Tibial nerve (tissue), 4 donors: ENCODE measurements at regions not wholly inside any gene's neighbourhood (a gene's known extent, or its start where the extent isn't known, plus 50 kb on each side); places are given as distances from the start of the nearest gene placed in this dataset.

Experiments
- DNase-seq, 2 donors: peaks; one replicate each; pipeline ENCODE4 v3.0.0-alpha.2; 2019; ENCODE audit warnings: low spot score in 2 of 2
- H3K27ac ChIP-seq, 4 donors: fragments of 200-600 bp; sonication (generic) in 3 of 4; one replicate each; pipeline ENCODE4 v1.5.1; 2017 to 2019; ENCODE audit warnings: mild to moderate bottlenecking in 1 of 4
- H3K27me3 ChIP-seq, 2 donors: fragments of 200-600 bp; sonication (generic) in 1 of 2; one replicate each; pipeline versions ENCODE4 v1.5.1 to v1.6.0; 2017 to 2019
- H3K36me3 ChIP-seq, 3 donors: fragments of 200-600 bp; sonication (generic); one replicate each; pipeline ENCODE4 v1.5.1; 2018 to 2019
- H3K4me1 ChIP-seq, 4 donors: fragments of 200-600 bp; sonication (generic) in 3 of 4; one replicate each; pipeline ENCODE4 v1.5.1; 2017 to 2019
- H3K4me3 ChIP-seq, 4 donors: fragments of 200-600 bp; sonication (generic) in 3 of 4; one replicate each; pipeline ENCODE4 v1.5.1; 2017 to 2019; ENCODE audit warnings: mild to moderate bottlenecking in 1 of 4, moderate library complexity in 1 of 4
- H3K9me3 ChIP-seq, 4 donors: fragments of 200-600 bp; sonication (generic) in 3 of 4; one replicate each; pipeline ENCODE4 v1.5.1; 2017 to 2019
- EP300 ChIP-seq, 2 donors: sonication (generic); formaldehyde crosslinking; IDR thresholded peaks; one replicate each; pipeline ENCODE4 v1.6.1; 2017; ENCODE audit warnings: antibody characterized with exemption in 2 of 2, mild to moderate bottlenecking in 1 of 2
- POLR2A ChIP-seq, 2 donors: fragments of 450-650 bp; IDR thresholded peaks; one replicate each; pipeline ENCODE4 v1.6.1; 2017; ENCODE audit warnings: antibody characterized with exemption in 2 of 2, mild to moderate bottlenecking in 2 of 2, moderate library complexity in 2 of 2
- WGBS, 2 donors: methylation state at CpG; one replicate each; pipeline ENCODE4 v1.1.5; 2018; 5-methylcytosine and 5-hydroxymethylcytosine counted together
- TF ChIP-seq, protein P1 (sequence below), 5 experiments: fragments of 200-600 bp in 3 of 5; fragments of 450-650 bp in 2 of 5; sonication (generic) in 3 of 5; IDR thresholded peaks; one replicate each; pipeline ENCODE4 v1.5.1; 2016 to 2019; ENCODE audit warnings: antibody characterized with exemption in 5 of 5, mild to moderate bottlenecking in 3 of 5, moderate library complexity in 2 of 5

DNA sequence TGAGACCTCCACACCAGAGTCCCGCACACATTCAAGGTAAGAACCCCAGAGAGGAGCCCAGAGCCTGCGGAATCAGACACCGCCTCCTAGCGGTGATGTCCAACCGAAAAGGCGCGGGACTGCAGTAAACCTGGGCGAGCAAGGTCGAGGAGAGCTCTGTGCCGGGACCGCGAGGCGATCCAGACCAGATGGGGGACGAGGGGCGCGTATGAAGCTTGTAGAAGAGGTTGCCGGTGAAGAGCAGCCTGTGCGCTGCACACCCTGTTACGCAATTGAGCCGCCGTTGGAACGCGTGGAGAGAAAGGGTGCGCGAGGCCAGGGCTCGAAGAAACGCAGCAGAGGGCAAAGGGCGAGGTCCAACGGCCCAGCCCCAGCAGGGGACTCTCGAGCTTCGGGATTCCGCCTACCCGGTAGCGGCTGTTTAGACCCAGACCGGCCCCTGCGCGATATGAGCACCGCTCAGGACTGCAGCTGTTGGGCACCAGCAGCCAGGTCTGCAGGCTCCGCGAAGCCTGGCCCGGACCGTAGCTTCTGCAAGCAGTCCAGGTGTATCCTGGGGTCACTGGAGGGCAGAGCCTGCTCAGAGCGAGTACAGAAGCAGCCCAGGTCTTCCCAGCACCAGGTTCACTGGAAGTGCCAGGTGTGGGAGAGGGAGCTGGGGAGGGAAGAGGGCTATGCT, 65.9 kb upstream of the ZNF599 start:
- Histone ChIP-seq H3K27ac (no peak overlapping the region), H3K4me1 (peaks cover 0 to 9% (median 0%) of the 10 kb centered on the region in 4 donors), H3K4me3 (no peak overlapping the region), H3K9me3 (no peaks in the 10 kb centered on the region), H3K36me3 (no peaks in the 10 kb centered on the region), H3K27me3 (no peaks in the 10 kb centered on the region)
- DNase-seq: no peak
- WGBS, 2 donors: 8 to 12% methylated on average over 36 to 40 of the region's 43 CpGs
- TF ChIP-seq, protein P1, sequence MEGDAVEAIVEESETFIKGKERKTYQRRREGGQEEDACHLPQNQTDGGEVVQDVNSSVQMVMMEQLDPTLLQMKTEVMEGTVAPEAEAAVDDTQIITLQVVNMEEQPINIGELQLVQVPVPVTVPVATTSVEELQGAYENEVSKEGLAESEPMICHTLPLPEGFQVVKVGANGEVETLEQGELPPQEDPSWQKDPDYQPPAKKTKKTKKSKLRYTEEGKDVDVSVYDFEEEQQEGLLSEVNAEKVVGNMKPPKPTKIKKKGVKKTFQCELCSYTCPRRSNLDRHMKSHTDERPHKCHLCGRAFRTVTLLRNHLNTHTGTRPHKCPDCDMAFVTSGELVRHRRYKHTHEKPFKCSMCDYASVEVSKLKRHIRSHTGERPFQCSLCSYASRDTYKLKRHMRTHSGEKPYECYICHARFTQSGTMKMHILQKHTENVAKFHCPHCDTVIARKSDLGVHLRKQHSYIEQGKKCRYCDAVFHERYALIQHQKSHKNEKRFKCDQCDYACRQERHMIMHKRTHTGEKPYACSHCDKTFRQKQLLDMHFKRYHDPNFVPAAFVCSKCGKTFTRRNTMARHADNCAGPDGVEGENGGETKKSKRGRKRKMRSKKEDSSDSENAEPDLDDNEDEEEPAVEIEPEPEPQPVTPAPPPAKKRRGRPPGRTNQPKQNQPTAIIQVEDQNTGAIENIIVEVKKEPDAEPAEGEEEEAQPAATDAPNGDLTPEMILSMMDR (IDR thresholded peaks at IDR 0.05): peak in 1 of 5 experiments; percentile 17
- TF ChIP-seq EP300 (IDR thresholded peaks at IDR 0.05) (no peak), POLR2A (IDR thresholded peaks at IDR 0.05) (no peak)

DNA sequence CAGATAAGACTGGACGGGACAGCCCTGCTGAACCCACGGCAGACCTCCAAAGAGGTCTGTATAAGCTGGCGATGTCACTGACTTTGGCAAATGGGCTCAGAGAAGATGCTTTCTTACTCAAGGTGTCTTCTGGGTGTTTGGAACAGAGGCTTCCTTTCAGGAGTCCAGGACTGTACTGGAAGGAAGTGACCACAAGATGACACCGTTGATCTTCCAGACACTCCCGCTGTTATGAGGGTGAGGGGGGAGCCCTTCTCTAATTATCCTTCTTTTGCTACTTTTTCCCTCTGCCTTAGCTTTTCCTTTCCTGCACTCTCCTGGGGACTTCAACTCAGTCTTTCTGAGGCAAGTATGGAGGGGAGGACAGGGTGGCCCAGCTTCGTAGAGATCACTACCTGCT, 65.2 kb upstream of the ZNF599 start:
- Histone ChIP-seq H3K9me3 (no peaks in the 10 kb centered on the region), H3K27me3 (no peaks in the 10 kb centered on the region), H3K4me1 (peaks cover 0 to 9% (median 0%) of the 10 kb centered on the region in 4 donors), H3K27ac (no peak overlapping the region), H3K4me3 (no peak overlapping the region), H3K36me3 (no peaks in the 10 kb centered on the region)
- TF ChIP-seq, protein P1 (IDR thresholded peaks at IDR 0.05): peak in 1 of 5 experiments; percentile 8
- TF ChIP-seq POLR2A (IDR thresholded peaks at IDR 0.05) (no peak), EP300 (IDR thresholded peaks at IDR 0.05) (no peak)
- no peak for DNase-seq
- 57 to 59% methylated on average over 6 of the region's 6 CpGs for WGBS, 2 donors

DNA sequence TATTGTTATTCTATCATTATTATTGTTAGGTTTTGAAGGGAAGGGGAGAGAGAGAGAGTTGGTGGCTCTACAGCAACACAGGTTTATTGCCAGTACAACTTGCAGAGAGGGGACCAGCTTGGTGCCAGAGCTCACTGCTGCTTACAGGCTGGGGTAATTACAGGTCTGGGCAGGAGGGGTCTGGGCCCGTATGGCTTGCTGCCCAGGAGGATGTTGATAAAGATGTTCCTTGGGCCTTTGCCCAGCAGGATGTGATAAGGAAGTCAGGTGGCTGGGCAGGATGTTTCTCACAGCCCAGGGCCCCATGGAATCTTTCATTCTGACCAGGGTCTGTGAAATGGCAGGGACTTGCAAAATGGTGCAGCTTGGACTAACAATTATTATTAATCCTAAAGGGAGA, 64.2 kb upstream of the ZNF599 start:
- Histone ChIP-seq H3K27ac (no peak overlapping the region), H3K27me3 (no peaks in the 10 kb centered on the region), H3K4me3 (no peak overlapping the region), H3K9me3 (no peaks in the 10 kb centered on the region), H3K4me1 (peaks cover 0 to 9% (median 0%) of the 10 kb centered on the region in 4 donors), H3K36me3 (no peaks in the 10 kb centered on the region)
- DNase-seq: no peak
- 17 to 27% methylated on average over 1 of the region's 1 CpG for WGBS, 2 donors
- TF ChIP-seq, protein P1 (IDR thresholded peaks at IDR 0.05): no peak
- TF ChIP-seq POLR2A (IDR thresholded peaks at IDR 0.05) (no peak), EP300 (IDR thresholded peaks at IDR 0.05) (no peak)

DNA sequence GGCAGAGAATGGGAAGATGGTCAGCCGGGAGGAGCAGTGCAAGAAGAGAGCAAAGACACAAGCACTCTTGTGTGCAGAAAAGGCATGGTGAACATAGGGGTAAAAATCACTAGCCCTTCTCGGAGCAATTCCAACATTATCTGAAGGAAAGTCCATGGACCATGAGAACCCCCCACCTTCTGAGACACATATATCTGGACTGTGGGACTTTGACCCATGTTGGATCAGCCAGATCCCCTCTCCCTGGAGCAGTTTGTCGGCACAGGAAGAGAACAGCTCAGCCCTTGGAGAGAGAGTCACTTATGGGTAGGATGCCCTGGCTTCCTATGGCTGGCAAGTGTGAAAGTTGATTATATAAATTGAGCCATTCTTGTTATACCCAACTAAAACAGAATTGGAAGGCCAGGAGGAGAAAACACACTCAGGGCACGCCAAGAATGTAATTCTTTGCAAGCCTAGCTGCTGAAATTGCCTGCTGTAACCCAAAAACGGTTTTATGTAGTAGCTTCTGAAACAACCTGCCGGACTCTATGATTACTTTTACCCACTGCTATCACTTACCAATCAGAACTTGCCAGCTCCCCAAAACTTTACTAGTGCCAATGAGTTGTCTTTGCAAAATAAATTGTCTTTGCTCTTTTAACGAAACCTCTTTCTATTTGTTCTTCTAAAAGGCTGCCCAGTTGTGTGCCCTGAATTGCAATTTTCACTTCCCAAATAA, 62.8 kb upstream of the ZNF599 start:
- H3K27ac ChIP-seq: no peak overlapping the region
- 80 to 82% methylated on average over 7 of the region's 7 CpGs for WGBS, 2 donors
- H3K9me3 ChIP-seq: no peaks in the 10 kb centered on the region
- no peaks in the 10 kb centered on the region for H3K36me3 ChIP-seq
- peaks cover 0 to 9% (median 0%) of the 10 kb centered on the region in 4 donors for H3K4me1 ChIP-seq
- H3K4me3 ChIP-seq: no peak overlapping the region
- TF ChIP-seq, protein P1 (IDR thresholded peaks at IDR 0.05): no peak
- TF ChIP-seq POLR2A (IDR thresholded peaks at IDR 0.05): no peak
- TF ChIP-seq EP300 (IDR thresholded peaks at IDR 0.05): no peak
- no peak for DNase-seq
- no peaks in the 10 kb centered on the region for H3K27me3 ChIP-seq

DNA sequence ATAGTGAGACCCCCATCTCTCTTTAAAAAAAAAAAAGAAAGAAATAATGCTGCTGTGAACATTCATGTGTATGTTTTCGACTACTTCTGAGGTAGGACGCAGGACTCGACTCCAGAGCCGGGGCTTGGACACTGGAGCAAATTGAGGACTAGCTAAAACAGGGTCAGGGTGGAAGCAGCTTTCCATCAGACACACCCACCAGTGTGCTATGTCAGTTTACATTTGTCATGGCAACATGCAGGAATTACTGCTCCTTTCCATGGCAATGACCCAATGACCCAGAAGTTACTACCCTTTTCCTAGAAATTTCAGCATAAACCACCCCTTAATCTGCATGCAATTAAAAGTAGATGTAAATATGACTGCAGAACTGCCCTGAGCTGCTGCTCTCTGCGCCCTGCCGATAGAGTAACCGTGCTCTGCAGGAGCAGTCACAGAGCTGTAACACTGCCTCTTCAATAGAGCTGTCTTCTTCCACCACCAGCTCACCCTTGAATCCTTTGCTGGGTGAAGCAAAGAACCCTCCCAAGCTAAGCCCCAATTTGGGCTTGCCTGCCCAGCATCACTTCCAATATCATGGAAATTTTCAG, 61.6 kb upstream of the ZNF599 start:
- WGBS, 2 donors: 77 to 86% methylated on average over 7 of the region's 7 CpGs
- no peak overlapping the region for H3K4me3 ChIP-seq
- no peaks in the 10 kb centered on the region for H3K36me3 ChIP-seq
- H3K4me1 ChIP-seq: peaks cover 0 to 9% (median 0%) of the 10 kb centered on the region in 4 donors
- TF ChIP-seq, protein P1 (IDR thresholded peaks at IDR 0.05): no peak
- no peak for TF ChIP-seq EP300 (IDR thresholded peaks at IDR 0.05)
- no peak for TF ChIP-seq POLR2A (IDR thresholded peaks at IDR 0.05)
- DNase-seq: no peak
- no peak overlapping the region for H3K27ac ChIP-seq
- no peaks in the 10 kb centered on the region for H3K27me3 ChIP-seq
- H3K9me3 ChIP-seq: no peaks in the 10 kb centered on the region
